PC-9 (cell line): ENCODE measurements at regions not wholly inside any gene's neighbourhood (a gene's known extent, or its start where the extent isn't known, plus 50 kb on each side); places are given as distances from the start of the nearest gene placed in this dataset.

Experiments
- CTCF ChIP-seq: fragments of 200-600 bp; sonication (generic); conservative IDR thresholded peaks from 2 replicates; pipeline ENCODE4 v1.6.1; 2017; ENCODE audit warnings: mixed run types, antibody characterized with exemption, mild to moderate bottlenecking, moderate library complexity
- EZH2 ChIP-seq: fragments of 200-600 bp; sonication (generic); IDR thresholded peaks from 2 replicates; pipeline ENCODE4 v1.8.0; 2017; ENCODE audit warnings: antibody characterized with exemption, low read depth

- TF ChIP-seq CTCF (no peak), EZH2 (no peak)
Measured at GRCh38 chr5:63293317-63293716, 668.9 kb downstream of the HTR1A start.
